GM21381 (cell line): ENCODE measurements at regions not wholly inside any gene's neighbourhood (a gene's known extent, or its start where the extent isn't known, plus 50 kb on each side); places are given as distances from the start of the nearest gene placed in this dataset.
"Not testable (repeated sequence)": the region's sequence is repeated elsewhere in the genome, so short reads cannot be mapped to it uniquely, and the experiment has no call there.

ENCODE experiments used
- ATAC-seq: cut with Tn5 transposase; IDR thresholded peaks from one replicate; pipeline ENCODE4 v1.9.1; 2021; ENCODE audit warnings: mild to moderate bottlenecking, moderate library complexity; ENCODE audit not compliant: unreplicated experiment

DNA sequence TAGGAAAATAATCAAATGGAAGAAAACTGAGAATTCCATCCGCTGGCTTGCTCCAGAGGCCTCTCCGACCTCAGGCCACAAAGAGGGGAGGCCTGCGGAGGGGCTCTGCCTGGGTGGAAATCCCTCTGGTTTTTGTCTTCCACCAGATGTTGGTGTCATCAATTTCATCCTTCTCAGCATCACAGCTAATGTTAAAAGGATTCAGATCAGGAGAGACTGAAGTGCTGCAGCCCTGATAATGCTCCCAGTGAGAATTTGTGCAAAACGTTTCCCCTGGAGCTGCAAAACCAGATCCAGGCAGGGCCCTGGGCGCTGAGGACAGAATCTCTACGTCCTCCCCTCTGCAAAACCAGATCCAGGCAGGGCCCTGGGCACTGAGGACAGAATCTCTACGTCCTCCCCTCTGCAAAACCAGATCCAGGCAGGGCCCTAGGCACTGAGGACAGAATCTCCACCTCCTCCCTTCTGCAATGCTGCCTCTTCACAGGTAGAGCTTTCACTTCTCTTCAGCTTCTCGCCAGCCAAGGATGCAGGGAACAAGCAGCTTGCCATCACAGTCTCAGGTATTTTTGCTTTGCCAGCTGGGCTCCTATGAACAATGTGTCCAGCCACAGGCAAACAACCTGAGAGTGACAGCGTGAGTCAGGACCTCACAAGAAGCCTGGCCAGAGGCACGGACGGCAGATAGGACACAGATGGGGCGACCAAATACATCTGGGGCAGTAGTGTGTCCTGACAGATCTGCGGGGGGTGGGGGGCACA, 81.2 kb downstream of the TMEM18 start:
- no peak for ATAC-seq

DNA sequence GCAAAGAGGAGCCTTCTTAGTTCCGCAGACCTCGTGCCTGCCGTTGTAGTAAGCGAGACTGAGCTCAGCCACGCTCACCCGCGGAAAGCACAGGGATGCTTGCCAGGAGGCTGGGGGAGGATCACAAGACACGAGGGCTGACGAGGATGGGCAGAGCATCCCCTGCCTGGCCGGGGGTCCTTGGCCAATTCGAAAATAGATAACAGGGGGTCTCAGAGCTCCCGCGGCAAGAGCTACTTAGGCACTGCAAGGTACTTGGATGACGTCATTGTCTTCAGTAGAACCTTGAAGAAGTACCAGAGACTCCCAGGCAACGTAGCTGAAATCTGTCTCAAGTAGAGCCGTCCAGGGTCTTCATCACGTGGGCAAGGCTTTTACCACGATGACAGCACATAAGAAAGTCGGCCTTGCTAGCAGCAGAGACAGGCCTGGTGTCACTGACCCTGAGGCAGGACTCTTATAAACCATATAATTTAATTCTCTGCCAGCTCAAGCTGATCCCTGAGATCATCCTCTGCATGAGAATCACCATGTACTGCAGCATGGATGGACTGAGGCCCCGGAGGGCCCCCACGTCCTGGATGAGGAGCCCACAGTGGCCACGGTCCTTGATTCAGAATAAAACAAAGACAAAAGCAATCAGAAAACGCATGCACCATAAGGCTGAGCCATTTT, 81.9 kb downstream of the TMEM18 start:
- no peak for ATAC-seq

DNA sequence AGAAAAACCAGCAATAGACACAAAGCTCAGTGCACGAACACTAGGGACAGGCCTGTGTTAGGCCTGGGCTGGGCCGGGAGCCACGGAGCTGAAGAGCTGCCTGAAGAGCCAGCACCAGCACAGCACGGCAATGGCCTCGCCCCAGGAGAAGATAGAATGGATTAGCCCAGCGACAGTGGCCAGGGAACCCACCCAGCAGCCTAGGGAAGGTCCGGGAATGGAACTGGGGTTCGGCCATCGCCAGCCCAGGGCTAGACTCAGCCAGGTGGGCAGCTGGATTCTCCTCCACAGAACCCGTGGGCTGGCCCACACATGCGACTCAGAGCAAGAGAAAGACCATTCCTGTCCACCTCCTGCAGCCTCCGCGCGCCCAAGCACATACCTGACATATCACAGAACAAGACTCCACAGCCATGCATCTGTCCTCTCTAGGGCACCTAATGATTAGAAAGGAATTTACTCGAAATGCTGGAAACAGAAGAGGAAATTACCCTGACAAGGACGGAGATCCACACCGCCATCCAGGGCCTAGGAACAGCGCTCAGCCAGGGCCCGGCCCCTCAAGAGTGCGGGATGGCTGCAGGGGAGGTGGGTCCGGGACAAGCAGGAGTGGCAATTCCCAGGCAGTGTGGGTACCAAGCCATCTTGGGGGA, 82.8 kb downstream of the TMEM18 start:
- ATAC-seq: no peak

DNA sequence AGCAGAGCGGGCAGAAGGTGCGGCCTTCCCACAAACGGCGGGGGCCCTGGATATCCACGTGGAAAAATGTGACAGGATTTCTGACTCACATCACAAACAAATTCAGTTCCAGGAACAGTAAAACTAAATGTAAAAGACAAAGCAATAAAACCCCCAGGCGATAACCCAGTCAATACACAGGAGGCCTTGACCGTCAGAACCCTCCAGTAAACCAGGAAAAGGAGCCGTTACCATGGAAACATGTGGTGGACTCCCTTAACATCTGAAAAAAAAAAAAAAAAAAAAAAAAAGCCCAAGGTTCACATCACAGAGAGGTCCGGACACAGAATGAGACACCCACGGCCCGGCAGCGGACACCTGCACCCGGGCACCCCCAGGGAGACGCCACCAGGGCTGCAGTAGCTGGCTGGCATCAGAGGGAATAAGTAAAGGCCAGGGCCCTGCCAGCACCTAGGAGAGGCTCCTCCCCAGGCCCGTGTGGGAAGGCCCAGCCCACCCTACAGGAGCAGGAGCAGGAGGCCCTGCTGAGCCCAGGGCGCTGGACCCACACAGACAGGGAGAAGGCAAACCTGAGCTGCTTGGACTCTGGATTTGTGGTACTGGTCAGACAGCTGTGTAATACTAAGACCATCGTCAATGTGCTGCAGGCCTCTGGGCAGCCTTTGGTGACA, 83.7 kb downstream of the TMEM18 start:
- no peak for ATAC-seq

DNA sequence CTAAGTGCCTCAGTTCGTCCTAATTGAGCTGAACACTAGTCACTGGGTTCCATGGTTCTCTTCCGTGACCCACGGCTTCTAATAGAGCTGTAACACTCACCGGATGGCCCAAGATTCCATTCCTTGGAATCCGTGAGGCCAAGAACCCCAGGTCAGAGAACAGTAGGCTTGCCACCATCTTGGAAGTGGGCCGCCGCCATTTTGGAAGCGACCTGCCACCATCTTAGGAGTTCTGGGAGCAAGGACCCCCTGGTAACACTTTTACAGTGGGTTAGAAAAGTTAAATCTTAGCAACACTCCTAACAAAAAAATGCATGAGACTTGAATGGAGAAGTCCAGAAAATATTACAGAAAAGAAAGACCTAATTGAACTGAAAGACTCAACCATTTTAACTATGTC, 84.5 kb downstream of the TMEM18 start:
- ATAC-seq: no peak

DNA sequence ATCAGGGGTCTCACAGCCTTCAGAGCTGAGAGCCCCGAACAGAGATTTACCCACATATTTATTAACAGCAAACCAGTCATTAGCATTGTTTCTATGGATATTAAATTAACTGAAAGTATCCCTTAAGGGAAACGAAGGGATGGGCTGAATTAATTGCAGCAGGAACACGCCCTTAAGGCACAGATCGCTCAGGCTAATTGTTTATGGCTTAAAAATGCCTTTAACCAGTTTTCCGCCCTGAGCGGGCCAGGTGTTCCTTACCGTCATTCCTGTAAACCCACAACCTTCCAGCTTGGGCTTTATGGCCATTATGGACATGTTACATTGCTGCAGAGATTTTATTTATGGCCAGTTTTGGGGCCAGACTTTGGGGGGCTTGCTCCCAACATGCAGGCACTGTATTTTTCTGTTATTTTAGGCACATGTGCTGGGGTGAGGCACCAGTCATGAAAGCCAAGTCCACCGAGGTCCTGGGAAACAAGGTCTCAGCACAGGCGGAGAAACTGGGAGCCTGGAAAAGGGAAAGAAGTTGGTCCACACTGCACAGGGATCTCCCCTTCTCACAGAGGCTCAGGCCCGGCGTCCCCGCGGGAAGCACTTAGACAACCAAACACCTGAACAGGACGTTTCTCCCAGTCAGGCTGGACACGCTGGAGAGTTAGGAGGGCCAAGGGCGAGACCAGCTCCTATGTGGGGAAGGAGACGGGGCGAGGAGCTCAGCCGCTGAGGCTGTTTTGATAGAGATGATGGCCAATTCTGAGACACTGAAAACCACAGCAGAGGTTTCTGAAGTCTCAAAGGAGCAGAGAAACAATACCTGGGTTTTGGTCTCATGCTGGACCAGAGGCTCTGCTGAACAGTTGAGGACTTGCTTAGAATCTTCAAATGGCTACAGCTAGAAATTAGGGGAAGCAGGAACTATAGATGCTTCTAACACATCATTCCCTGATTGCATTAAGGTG, 86.7 kb downstream of the TMEM18 start:
- no peak for ATAC-seq

DNA sequence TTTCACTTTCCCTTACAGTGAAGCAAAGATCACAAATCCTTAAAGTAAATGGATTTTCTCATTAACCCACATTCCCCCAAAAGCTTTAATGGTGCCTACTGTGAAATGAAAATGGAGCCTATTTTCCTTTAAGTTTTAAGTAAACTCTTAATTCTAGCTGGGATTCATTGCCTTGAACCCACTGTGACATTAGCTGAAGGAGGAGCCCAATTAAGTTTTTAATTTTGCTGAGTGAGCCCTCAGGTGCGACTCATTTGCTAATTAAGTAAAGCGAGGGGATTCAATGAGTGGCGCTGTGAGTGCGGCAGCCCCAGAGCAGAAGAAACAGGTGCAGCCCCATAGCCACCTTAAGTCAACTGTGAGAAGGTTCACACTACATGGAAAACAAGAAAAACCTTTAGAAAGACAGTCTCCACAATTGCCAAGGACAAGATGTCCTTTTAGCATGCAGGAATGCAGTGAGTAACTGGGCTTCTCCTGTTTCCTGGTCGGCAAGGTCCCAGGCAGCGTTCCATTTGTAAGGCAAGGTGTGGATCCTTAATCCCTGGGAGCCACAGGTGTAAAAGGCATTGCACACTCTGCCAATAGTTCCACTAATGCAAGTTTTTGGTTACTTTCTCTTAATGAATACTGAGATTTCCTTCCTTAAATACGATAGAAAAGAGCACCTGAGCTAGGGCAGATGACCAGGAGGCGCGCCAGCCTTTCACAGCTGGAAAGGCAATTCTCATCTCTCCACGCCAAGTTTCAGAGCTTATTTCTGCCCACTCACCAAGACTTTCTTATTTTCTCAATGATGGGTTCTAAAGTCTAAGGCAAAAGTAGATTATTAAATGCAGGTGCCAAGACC, 87.7 kb downstream of the TMEM18 start:
- ATAC-seq: no peak

DNA sequence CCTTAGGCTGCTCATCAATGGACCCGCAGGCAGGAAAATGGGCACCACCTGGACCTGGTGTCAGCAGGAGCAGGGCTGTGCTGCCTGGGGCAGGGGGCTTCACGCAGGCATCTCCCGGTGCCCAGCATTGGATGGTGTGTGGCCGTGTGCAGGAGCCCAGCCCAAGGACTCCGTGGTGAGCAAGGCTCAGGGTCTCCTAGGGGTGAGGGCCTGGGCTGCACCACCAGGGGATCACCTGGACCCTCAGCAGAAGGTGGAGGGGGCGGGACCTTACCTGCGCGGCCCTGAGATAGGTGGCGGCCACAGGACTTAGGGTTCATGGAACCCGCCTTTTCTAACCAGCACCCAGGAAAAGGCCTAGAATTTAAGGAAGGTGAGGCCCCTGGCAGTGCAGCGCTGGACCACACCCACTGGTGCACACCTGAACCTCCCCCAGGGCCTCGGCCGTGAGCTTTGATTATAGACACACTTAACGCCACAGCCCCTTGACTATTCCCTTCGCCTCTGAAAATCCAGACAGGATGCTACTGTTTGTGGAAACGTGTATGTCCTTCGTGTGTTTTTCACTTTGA, 89.0 kb downstream of the TMEM18 start:
- no peak for ATAC-seq

DNA sequence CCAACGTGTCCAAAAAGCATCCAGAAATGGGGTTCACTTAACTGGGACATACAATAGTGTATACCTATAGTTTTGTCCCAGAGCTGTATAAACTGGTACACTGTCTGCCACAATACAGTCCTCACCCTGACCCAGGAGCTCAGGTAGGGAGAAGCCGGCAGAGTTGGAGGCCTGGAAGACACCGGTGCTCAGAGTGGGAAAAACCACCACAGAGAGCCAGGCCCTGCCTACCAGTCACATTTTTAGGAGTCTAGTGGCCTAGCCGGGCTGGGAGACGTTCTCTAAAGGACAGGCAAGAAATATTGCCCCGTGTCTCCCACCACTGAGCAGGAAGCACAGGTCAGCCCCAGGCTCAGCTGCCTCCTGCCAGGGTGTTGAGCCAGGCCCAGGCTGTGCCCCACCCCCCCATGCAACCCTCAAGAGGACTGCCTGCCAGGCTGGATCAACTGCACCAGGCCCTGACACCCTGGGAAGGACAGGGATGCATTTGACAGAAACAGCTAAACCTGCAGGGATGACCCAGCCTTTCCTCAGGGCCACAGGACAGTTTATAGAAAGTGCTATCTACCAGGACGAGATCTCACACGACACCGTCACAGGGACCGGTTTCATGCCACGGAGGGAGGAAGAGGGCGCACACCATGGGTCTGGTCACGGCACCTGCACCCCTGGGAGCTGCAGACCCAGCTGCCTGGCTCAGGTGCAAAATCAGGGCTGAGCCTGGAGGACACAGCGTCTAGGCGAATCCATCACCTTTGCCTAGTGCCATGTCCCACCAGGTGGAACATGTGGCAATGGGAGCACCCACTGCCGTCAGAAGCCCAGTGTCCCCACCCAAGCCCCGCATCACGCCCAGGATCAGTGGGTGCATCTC, 89.9 kb downstream of the TMEM18 start:
- no peak for ATAC-seq

DNA sequence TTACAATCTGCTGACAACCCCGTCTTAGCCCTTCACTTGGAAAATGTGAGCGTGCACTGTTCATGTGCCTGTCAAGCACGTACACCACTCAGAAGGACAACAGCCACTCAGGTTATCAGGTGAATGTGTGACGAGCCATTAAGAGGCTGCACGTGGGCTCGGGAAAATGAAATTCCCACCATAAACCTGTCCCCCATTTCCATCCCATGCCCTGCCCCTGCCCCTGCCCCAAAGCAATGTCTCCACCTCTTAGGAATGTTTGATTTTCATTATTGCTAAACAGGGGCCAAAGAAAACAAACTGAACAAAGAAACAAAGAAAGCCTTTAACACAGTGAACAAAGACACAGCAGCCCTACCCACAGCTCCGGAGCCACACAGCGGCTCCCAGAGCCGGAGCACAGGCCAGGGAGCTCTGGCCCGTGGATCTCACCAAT, 90.5 kb downstream of the TMEM18 start:
- ATAC-seq: no peak

DNA sequence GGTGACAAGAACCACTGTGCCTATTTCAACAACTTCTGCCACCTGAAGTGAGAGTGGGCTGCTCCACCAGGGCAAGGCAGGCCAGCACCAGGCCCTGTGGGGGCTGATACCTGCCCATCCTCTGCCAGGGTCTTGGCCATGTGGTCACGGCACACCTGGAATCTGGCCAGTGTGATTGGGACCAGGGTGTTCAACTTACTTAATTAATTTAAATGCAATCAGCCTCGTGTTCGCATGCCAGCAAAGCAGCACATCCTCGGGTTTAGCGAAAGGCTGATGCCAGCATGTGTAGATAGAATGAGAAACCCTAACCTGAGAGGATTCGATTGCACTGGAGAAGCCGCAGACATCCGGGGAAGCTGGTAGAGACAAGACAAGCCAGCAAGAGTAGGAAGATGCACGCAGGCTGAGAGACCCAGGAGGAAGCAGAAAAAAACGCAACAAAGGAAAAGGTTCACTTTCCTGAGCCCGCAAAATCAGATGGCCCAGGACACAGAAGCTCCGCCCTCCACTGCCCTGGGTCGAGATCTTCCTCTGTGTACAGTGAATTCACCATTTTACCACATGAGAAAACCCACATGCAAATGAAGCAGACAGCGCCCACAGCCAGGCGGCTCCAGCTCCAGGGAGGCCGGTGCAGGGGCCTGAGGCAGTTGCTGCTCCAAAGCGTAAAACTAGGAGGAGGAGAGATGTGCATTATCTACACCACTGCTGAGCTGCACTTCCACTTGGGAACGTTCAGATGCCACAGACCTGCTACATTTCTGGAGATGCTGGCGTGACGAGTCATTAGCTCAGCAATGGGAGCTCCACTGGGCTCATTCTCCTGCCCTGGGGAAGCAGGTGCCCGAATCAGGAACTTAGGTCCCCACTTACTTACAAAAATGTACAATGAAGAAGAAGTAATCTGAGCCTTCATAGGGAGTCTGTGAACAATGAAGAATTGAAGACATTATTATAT, 92.1 kb downstream of the TMEM18 start:
- peak; percentile 93 for ATAC-seq

DNA sequence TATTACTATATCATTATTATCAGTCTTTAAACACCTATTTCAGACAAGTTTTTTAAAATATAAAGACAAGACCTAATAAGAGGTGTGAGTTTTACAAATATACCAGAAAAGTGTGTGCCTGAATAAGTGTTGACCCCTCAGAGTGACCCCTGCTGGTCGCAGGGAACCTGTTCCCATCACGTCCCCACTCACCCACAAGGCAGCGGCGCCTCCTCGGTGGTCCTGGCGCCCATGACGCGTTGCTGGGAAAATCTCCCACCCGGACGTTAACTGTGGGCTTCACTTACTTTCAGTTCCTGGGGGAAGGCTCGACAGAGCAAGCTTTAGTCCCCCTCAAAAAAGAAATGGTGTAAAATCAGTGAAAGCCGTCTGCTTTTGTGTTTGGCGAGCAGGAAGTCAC, 93.5 kb downstream of the TMEM18 start:
- no peak for ATAC-seq

DNA sequence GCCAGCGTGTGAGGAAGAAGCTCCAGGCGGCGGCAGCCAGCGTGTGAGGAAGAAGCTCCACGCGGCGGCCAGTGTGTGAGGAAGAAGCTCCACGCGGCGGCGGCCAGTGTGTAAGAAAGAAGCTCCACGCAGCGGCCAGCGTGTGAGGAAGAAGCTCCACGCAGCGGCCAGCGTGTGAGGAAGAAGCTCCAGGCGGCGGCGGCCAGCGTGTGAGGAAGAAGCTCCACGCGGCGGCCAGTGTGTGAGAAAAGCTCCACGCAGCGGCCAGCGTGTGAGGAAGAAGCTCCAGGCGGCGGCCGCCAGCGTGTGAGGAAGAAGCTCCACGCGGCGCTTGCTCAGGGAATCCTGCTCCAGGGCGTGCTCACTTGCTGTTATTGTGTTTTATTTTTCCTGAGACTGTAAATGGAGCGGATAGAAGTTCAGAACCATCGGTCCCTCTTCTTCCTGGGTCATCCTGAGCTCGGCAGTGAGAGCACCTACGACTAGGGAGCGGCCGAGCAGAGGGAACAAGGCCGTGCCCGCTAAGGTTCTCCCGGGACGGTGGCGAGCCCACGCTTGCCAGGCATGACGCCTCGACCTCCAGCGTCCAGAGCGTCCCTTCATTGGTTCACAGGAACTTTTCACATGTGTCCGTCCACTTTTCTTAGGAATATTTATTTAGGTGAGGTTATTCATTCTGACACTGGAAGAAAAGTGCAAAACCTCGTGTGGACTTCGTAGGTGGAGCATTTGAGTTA, 94.2 kb downstream of the TMEM18 start:
- ATAC-seq: no peak

DNA sequence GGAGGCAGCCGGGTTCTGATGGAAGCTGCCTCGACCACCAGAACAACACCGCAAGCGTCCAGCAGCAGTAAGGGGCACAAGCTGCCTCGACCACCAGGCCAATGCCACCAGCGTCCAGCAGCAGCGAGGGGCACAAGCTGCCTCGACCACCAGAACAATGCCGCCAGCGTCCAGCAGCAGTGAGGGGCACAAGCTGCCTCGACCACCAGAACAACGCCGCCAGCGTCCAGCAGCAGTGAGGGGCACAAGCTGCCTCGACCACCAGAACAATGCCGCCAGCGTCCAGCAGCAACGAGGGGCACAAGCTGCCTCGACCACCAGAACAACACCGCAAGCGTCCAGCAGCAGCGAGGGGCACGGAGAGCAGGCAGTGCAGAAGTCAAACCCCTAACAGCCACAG, 94.9 kb downstream of the TMEM18 start:
- not testable (repeated sequence) for ATAC-seq

DNA sequence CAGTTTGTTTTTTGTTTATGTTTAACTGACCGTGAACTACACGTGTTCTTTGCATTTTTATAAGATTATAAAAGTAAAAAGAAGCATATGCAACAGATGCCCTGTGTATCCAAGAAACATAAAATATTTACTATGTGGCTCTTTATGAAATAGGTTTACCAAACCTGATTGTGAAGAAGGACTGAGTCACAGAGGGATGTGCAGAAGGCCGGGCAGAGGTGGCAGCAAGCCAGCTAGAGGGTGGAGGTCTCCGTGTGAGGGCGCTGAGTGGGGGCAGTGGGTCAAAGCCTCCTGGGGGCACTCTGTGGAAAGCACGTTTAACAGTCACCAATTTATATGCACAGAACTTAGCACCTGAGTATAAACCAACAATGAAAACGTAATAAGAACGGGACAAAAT, 97.2 kb downstream of the TMEM18 start:
- no peak for ATAC-seq

DNA sequence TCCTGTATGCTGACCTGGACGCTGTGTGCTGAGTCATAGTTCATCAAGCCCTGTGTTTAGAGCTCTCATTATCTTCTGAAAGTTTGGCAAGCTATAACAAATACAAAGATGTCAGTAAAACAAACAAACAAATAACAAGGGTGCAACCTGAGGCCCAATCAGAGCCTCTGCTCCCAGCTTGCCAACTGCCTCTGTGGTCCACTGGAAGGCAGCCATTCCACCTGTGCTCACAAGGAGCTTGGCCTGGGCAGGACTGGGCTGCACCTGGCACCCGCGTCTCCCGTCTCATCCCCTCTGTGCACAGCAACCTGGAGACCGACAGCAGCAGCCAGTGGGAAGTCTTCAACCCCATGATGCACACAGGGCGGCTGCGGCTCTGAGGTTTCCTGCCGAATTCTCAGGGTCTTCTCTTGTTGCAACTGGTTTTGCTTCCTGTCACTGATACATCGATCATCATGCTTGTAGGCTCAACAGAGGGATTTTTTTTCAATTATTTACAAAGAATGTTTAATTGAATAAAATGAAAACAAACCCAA, 97.8 kb downstream of the TMEM18 start:
- ATAC-seq: no peak
